ENCODE measurements at regions not wholly inside any gene's neighbourhood (a gene's known extent, or its start where the extent isn't known, plus 50 kb on each side); places are given as distances from the start of the nearest gene placed in this dataset.

GRCh38 chr5:174288439-174288838, 242.9 kb downstream of the NSG2 start:
- Histone ChIP-seq H2AFZ (ENCODE audit: low read length) (no peak overlapping the region), H3K9ac (ENCODE audit: low read depth, low read length, poor library complexity, severe bottlenecking) (no peak overlapping the region), H3K4me3 (ENCODE audit: low read length, poor library complexity, severe bottlenecking) (no peak overlapping the region), H3K4me2 (ENCODE audit: low read depth, low read length, poor library complexity, severe bottlenecking) (no peak overlapping the region), H3K79me2 (ENCODE audit: insufficient read depth, low read length) (no peaks in the 10 kb centered on the region), H3K9me3 (ENCODE audit: insufficient read depth, low read depth, low read length) (no peaks in the 10 kb centered on the region), H3F3A (ENCODE audit: low read depth) (no peaks in the 10 kb centered on the region), H3K4me1 (ENCODE audit: insufficient read depth, low read length, poor library complexity, severe bottlenecking) (no peaks in the 10 kb centered on the region), H3K27me3 (ENCODE audit: insufficient read depth, low read length, poor library complexity, severe bottlenecking) (no peaks in the 10 kb centered on the region), H3K36me3 (ENCODE audit: insufficient read depth, low read length) (no peaks in the 10 kb centered on the region), H4K20me1 (ENCODE audit: insufficient read depth, low read length, poor library complexity, severe bottlenecking) (no peaks in the 10 kb centered on the region), H3K9me2 (replicated peaks; ENCODE audit: low read depth, low read length) (no peaks in the 10 kb centered on the region)
- TF ChIP-seq CTCF (conservative IDR thresholded peaks at IDR 0.05; ENCODE audit: low read length) (no peak), EZH2phosphoT487 (IDR thresholded peaks at IDR 0.05; ENCODE audit: borderline replicate concordance) (no peak)

GRCh38 chr5:174291162-174291561, 245.7 kb downstream of the NSG2 start:
- TF ChIP-seq EZH2phosphoT487 (IDR thresholded peaks at IDR 0.05; ENCODE audit: borderline replicate concordance) = no peak
- no peak for TF ChIP-seq CTCF (conservative IDR thresholded peaks at IDR 0.05; ENCODE audit: low read length)
- Histone ChIP-seq H3K79me2 (ENCODE audit: insufficient read depth, low read length) (no peaks in the 10 kb centered on the region), H3K36me3 (ENCODE audit: insufficient read depth, low read length) (no peaks in the 10 kb centered on the region), H3K4me1 (ENCODE audit: insufficient read depth, low read length, poor library complexity, severe bottlenecking) (no peaks in the 10 kb centered on the region), H3K9me3 (ENCODE audit: insufficient read depth, low read depth, low read length) (no peaks in the 10 kb centered on the region), H3K4me2 (ENCODE audit: low read depth, low read length, poor library complexity, severe bottlenecking) (no peak overlapping the region), H2AFZ (ENCODE audit: low read length) (no peak overlapping the region), H3F3A (ENCODE audit: low read depth) (no peaks in the 10 kb centered on the region), H3K9me2 (replicated peaks; ENCODE audit: low read depth, low read length) (no peaks in the 10 kb centered on the region), H4K20me1 (ENCODE audit: insufficient read depth, low read length, poor library complexity, severe bottlenecking) (no peaks in the 10 kb centered on the region), H3K9ac (ENCODE audit: low read depth, low read length, poor library complexity, severe bottlenecking) (no peak overlapping the region), H3K27me3 (ENCODE audit: insufficient read depth, low read length, poor library complexity, severe bottlenecking) (no peaks in the 10 kb centered on the region), H3K4me3 (ENCODE audit: low read length, poor library complexity, severe bottlenecking) (no peak overlapping the region)

GRCh38 chr5:174292348-174292747, 246.8 kb downstream of the NSG2 start:
- Histone ChIP-seq H3F3A (ENCODE audit: low read depth) (no peaks in the 10 kb centered on the region), H2AFZ (ENCODE audit: low read length) (no peak overlapping the region), H3K4me3 (ENCODE audit: low read length, poor library complexity, severe bottlenecking) (no peak overlapping the region), H3K9ac (ENCODE audit: low read depth, low read length, poor library complexity, severe bottlenecking) (no peak overlapping the region), H3K36me3 (ENCODE audit: insufficient read depth, low read length) (no peaks in the 10 kb centered on the region), H3K4me1 (ENCODE audit: insufficient read depth, low read length, poor library complexity, severe bottlenecking) (no peaks in the 10 kb centered on the region), H3K4me2 (ENCODE audit: low read depth, low read length, poor library complexity, severe bottlenecking) (no peak overlapping the region), H4K20me1 (ENCODE audit: insufficient read depth, low read length, poor library complexity, severe bottlenecking) (no peaks in the 10 kb centered on the region), H3K9me3 (ENCODE audit: insufficient read depth, low read depth, low read length) (no peaks in the 10 kb centered on the region), H3K27me3 (ENCODE audit: insufficient read depth, low read length, poor library complexity, severe bottlenecking) (no peaks in the 10 kb centered on the region), H3K79me2 (ENCODE audit: insufficient read depth, low read length) (no peaks in the 10 kb centered on the region), H3K9me2 (replicated peaks; ENCODE audit: low read depth, low read length) (no peaks in the 10 kb centered on the region)
- no peak for TF ChIP-seq EZH2phosphoT487 (IDR thresholded peaks at IDR 0.05; ENCODE audit: borderline replicate concordance)
- TF ChIP-seq CTCF (conservative IDR thresholded peaks at IDR 0.05; ENCODE audit: low read length) = no peak

Data from Loucy (cell line).